ENCODE measurements at regions not wholly inside any gene's neighbourhood (a gene's known extent, or its start where the extent isn't known, plus 50 kb on each side); places are given as distances from the start of the nearest gene placed in this dataset.

DNA sequence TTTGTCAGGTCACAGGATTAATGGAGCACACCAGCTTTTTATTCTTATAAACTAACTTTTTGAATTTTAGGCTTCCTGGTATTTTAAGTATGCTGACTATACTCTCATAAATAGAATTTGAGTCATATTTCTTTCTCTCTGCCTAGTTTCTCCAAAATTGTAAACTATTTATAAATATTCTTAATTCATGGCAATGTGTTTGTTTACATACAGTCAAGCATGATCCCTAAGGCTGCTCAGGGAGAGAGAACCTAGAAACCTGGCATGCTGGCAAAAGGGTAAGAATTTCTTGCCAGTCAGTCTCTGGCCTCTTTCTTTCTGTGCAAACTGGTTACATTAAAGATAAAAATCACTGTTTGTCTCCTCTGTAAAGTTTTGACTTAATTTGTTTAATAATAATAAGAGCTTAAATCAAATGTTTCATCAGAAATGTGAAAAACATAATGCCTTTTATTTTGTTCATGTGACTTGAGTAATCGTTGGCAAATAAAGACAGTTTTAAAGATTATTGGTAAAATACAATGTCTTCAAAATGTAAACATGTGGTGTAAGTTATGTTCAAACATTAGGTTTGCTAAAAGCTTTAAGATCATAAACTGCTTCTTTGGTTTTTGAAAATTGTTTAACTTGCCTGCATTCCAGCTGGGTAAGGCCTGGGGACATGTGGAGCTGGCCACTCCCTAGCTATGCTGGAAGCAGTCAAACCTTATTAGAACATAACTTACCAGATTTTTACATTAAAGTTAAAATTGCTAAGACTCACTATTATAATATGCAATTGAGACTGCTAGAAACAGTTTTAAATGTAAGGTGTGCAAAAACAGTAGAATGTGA is 1401.7 kb downstream of the NCAM2 start:
- Mint-ChIP-seq H3K4me3 (no peak overlapping the region), H3K36me3 (no peaks in the 10 kb centered on the region), H3K9me3 (peaks cover 1% of the 10 kb centered on the region), H3K27ac (no peak overlapping the region), H3K4me1 (no peaks in the 10 kb centered on the region), H3K27me3 (no peaks in the 10 kb centered on the region)
- DNase-seq = no peak
- CTCF ChIA-PET = no interaction called here

DNA sequence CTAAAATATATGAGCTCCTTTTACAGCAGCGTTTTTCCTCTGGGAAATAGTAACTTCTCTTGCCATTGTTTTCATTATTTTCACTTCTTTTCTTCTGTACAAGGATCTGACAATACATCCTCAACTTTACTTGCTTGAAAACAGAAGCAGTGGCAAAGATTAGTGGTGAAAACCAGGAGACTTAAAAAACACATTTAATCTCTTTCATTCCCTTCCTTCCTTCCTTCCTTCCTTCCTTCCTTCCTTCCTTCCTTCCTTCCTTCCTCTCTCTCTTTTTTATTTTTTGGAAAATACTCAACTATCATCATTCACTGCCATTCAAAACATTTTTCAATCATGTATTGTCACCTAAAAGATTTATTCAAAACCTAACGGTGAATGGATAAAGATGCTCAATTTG is 1411.4 kb downstream of the NCAM2 start:
- Mint-ChIP-seq H3K4me1 (no peaks in the 10 kb centered on the region), H3K36me3 (no peaks in the 10 kb centered on the region), H3K27me3 (no peaks in the 10 kb centered on the region), H3K9me3 (peaks cover 6% of the 10 kb centered on the region), H3K27ac (no peak overlapping the region), H3K4me3 (no peak overlapping the region)
- DNase-seq = no peak
- CTCF ChIA-PET = no interaction called here

DNA sequence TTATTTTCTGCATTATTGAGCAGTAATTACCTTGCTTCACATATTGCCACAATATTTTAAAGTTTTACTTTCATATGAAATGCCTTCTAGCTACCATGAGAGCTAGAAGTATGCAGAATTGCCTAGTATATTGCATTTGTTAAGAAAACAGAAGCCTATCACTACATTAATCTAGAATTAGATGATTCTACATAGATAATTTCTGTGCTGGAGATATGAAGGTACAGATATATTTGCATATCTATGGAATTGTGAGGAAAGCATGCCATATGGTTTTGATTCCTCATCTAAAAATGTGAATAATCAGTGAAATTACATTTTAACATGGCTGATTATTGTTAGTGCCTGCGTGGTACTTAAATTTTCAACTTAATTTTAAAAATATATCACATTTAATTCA is 1418.3 kb downstream of the NCAM2 start:
- H3K9me3 Mint-ChIP-seq = no peaks in the 10 kb centered on the region
- H3K4me1 Mint-ChIP-seq = peaks cover 7% of the 10 kb centered on the region
- no peaks in the 10 kb centered on the region for H3K27me3 Mint-ChIP-seq
- CTCF ChIA-PET = interaction anchor here (0.7 kb wide), 1 partner anchor 11 kb away, joined by 3 read pairs; no protein-coding TSS in a partner anchor
- H3K27ac Mint-ChIP-seq = no peak overlapping the region
- no peaks in the 10 kb centered on the region for H3K36me3 Mint-ChIP-seq
- H3K4me3 Mint-ChIP-seq = no peak overlapping the region
- no peak for DNase-seq

DNA sequence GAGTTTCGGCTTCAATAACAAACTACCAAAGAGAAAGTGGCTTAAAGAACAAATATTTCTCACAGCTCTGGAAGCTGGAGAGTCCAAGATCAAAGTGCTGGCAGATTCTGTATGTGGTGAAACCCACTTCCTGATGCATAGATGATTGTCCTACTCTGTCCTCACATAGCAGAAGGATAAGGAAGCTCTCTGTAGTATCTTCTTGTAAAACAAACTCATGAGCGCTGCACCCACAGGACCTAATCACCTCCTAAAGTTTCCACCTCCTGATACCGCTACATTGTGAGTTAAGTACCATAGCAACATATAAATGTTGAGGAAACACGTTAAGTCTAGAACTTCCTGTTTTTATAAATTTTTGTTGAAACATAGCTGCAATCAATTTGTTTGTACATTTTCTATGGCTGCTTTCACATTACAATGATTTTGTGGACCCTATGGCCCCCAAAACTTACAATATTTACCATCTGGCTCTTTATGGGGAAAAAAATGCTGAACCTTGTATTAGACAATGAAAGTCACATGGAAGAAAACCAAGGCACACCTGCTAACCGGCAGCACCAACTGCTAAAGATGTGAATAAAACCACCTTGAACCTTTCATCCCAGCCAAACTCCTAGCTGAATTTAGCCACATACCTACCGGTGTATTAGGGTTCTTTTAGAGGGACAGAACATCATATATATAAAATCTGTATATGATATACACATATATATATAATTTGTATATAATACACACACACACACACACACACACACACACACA is 1423.4 kb downstream of the NCAM2 start:
- CTCF ChIA-PET = no interaction called here
- peaks cover 10% of the 10 kb centered on the region for H3K4me1 Mint-ChIP-seq
- no peaks in the 10 kb centered on the region for H3K27me3 Mint-ChIP-seq
- no peaks in the 10 kb centered on the region for H3K36me3 Mint-ChIP-seq
- DNase-seq = peak; percentile 25
- no peak overlapping the region for H3K4me3 Mint-ChIP-seq
- H3K27ac Mint-ChIP-seq = no peak overlapping the region
- H3K9me3 Mint-ChIP-seq = no peaks in the 10 kb centered on the region

DNA sequence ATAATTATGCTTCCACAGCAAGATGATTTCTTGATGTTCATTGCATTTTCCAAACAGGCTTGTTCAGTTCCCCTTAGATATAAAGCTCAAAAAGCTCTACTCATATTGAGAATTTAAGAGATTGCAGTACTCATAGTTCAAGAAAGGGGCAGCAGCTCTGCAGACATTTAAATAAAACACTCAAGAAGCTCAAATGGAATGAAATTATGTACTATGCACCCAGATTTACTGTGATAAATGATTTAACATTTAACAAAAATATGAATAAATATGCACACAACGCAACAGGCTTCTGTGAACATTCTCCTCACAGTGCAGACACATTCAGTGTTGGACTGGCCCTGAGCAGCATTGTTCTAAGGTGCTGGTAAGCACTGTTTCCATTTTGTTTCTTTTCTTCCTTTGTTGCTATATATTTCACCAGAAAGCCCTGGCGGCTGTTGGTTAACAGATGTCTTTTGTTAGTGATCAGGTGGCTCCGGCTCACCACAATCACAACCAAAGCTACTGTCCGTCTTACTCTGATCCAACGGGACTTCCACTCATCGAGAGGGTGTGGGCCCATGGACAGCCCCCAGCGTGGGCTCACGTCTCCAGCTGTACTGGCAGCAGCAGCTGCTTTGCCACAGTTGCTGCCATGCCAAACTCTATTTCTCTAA is 1440.3 kb downstream of the NCAM2 start:
- Mint-ChIP-seq H3K27me3 (no peaks in the 10 kb centered on the region), H3K9me3 (peaks cover 4% of the 10 kb centered on the region), H3K4me3 (no peak overlapping the region), H3K27ac (no peak overlapping the region), H3K36me3 (no peaks in the 10 kb centered on the region), H3K4me1 (no peaks in the 10 kb centered on the region)
- DNase-seq = no peak
- CTCF ChIA-PET = interaction anchor here (0.6 kb wide), 1 partner anchor 33 kb away, joined by 3 read pairs; no protein-coding TSS in a partner anchor

DNA sequence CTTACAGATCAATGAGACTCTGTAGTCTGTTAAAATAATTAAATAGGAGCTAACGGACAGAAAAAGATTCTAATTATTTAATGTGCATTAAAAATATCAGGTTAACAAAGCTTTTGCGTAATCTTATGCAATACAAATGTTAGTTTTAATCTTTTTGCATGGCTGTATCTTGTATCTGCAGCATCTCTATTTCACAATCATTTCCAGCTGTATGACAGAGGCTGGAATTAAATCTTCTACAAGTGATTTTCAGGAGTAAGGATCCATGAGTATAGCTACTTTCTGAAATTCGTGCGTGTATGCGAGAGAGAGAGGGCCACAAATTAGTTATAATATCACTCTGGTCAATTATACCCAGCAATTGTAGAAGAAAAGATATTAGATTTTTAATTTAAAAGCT is 1446.8 kb downstream of the NCAM2 start:
- no peak for DNase-seq
- CTCF ChIA-PET = no interaction called here
- no peak overlapping the region for H3K4me3 Mint-ChIP-seq
- no peaks in the 10 kb centered on the region for H3K4me1 Mint-ChIP-seq
- H3K27me3 Mint-ChIP-seq = no peaks in the 10 kb centered on the region
- peaks cover 2% of the 10 kb centered on the region for H3K9me3 Mint-ChIP-seq
- no peak overlapping the region for H3K27ac Mint-ChIP-seq
- H3K36me3 Mint-ChIP-seq = no peaks in the 10 kb centered on the region

DNA sequence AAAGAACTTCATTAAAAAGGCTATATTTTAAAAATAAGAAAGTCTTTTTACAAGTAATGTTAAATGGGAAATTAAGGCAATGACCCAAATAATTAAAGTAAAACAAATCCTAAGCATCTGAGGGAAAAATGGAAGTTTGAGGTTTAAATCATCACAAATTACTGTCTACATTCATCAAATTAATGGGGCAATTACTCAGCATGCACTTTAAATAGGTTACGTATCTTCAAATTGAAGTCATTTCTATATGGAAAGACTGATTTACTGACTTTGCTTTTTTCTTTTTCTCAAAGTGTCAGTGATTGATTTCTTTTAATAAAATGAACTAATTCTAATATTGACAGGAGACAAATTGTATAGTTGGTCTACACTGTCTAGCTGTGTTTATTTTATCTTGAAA is 1452.3 kb downstream of the NCAM2 start:
- no peak for DNase-seq
- H3K4me3 Mint-ChIP-seq = no peak overlapping the region
- H3K27me3 Mint-ChIP-seq = no peaks in the 10 kb centered on the region
- H3K36me3 Mint-ChIP-seq = no peaks in the 10 kb centered on the region
- peaks cover 2% of the 10 kb centered on the region for H3K9me3 Mint-ChIP-seq
- CTCF ChIA-PET = no interaction called here
- H3K4me1 Mint-ChIP-seq = no peaks in the 10 kb centered on the region
- no peak overlapping the region for H3K27ac Mint-ChIP-seq

DNA sequence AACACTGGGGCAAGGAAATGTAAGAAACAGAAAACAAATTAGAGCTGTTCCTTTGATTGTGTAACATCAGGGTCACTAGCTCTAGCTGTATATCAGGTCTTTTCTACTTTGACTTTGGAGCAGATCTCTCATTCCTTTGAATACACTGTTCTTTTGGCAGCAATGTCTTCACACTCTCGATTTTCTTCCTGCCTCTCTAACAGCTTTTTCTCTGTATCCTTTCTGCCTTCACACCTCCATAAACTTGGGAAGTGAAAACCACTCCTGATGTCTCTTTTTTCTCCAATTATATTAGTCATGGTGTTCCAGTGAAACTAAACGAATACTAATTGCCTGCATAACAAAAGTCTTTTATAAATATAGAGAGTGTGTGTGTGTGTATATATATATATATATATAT is 1458.0 kb downstream of the NCAM2 start:
- H3K4me3 Mint-ChIP-seq = no peak overlapping the region
- H3K36me3 Mint-ChIP-seq = no peaks in the 10 kb centered on the region
- no peak for DNase-seq
- H3K27me3 Mint-ChIP-seq = no peaks in the 10 kb centered on the region
- no peaks in the 10 kb centered on the region for H3K4me1 Mint-ChIP-seq
- H3K9me3 Mint-ChIP-seq = peaks cover 2% of the 10 kb centered on the region
- CTCF ChIA-PET = no interaction called here
- H3K27ac Mint-ChIP-seq = no peak overlapping the region

DNA sequence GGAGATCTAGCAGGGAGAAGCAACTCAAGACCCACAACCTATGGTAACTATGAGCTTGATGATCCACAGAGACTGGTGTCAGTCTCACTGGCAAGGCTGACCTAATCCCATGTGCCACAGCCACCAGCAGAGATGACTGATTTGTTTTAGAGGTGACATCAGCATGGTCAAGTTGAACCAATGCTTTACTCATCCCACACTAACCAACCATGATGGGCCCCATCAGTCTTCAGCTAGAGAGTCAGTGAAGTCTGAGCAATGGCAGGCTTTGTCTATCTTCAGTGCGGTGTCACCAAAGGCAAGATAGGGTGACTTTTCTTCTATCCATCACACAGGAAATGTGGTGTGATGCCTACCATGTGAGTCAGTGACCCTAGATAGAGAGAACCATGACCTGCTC is 1470.7 kb downstream of the NCAM2 start:
- no peak overlapping the region for H3K27ac Mint-ChIP-seq
- no peak for DNase-seq
- H3K4me3 Mint-ChIP-seq = no peak overlapping the region
- H3K27me3 Mint-ChIP-seq = no peaks in the 10 kb centered on the region
- H3K36me3 Mint-ChIP-seq = no peaks in the 10 kb centered on the region
- H3K9me3 Mint-ChIP-seq = peaks cover 2% of the 10 kb centered on the region
- CTCF ChIA-PET = no interaction called here
- H3K4me1 Mint-ChIP-seq = no peaks in the 10 kb centered on the region

DNA sequence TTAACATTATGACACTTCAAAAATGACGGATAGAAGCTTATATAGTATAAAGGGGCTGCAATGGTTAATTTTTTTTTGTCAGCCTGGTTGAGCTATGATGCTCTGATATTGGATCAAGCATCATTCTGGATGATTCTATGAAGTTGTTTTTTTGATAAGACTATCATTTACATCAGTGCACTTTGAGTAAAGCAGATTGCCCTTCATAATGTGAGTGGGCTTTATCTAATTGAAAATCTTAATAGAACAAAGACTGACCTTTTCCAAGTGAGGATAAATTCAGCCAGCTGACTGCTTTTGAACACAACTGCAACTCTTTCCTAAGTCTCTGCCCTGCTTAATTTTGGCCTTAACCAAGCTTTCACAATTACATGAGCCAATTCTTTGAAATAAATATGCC is 1476.2 kb downstream of the NCAM2 start:
- Mint-ChIP-seq H3K27ac (no peak overlapping the region), H3K9me3 (no peaks in the 10 kb centered on the region), H3K36me3 (no peaks in the 10 kb centered on the region), H3K4me1 (no peaks in the 10 kb centered on the region), H3K4me3 (no peak overlapping the region), H3K27me3 (no peaks in the 10 kb centered on the region)
- no peak for DNase-seq
- CTCF ChIA-PET = interaction anchor here (0.6 kb wide), 1 partner anchor 1811 kb away, joined by 3 read pairs; no protein-coding TSS in a partner anchor

DNA sequence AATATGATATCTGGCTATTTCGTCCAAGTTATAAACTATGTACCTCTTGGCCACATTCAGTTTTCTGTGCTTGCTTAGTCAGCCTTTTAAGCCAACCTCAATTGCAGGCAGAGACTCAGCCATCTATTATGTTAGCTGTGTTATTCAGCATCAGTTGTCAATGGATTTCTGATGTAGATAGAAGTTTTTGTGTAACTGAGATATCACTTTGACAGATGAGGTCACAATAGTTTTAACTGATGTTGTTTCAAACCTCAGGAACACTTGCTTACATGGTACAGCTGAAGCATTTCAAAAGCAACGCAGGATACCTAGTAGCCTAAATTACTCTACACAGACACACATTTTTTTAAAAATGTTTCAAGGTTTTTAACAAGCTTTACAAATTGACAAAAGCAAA is 1478.0 kb downstream of the NCAM2 start:
- no peak overlapping the region for H3K4me3 Mint-ChIP-seq

DNA sequence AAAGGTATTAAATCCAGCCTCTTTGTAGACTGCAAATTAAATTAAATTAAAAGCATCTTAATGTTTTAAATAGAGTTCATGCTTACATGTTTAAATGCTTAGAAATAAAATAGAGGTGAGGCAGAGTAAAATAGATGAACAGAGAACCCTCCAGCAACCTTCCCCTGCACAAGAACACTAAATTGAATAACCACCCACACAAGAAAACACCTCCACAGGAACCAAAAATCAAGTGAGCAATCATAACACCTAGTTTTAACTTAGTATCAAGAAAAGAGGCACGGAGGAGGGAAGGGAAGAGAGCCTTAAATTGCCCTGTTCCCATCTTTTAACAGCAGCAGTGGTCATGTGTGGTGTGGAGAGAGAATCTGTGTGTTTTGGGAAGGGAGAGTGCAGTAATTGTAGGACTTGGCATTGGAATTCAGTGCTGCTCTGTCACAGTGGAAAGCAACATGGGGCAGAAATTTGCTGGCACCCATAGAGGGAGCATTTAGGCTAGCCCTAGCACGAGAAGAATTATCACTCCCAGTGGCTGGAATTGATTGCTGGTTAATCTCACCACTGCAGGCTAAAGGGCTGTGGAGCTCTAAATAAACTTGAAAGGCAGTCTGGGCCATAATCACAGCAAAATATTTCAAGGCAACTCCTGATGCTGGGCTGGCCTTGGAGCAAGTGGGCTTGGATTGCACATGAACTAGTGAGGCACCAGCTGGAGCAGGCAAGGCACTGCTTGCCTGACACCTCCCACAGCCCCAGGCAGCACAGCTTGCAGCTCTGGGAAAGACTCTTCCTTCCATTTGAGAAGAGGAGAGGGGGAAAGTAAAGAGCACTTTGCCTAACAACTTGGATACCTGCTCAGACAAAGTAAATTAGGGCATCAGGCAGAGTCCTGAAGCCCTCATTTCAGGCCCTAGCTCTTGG is 1478.8 kb downstream of the NCAM2 start:
- peaks cover 2% of the 10 kb centered on the region for H3K9me3 Mint-ChIP-seq

More for the DNA sequence above, 1478.0 kb downstream of the NCAM2 start:
- Mint-ChIP-seq H3K27ac (no peak overlapping the region), H3K9me3 (peaks cover 2% of the 10 kb centered on the region), H3K36me3 (no peaks in the 10 kb centered on the region), H3K4me1 (no peaks in the 10 kb centered on the region), H3K27me3 (no peaks in the 10 kb centered on the region)
- DNase-seq = no peak
- CTCF ChIA-PET = no interaction called here

DNA sequence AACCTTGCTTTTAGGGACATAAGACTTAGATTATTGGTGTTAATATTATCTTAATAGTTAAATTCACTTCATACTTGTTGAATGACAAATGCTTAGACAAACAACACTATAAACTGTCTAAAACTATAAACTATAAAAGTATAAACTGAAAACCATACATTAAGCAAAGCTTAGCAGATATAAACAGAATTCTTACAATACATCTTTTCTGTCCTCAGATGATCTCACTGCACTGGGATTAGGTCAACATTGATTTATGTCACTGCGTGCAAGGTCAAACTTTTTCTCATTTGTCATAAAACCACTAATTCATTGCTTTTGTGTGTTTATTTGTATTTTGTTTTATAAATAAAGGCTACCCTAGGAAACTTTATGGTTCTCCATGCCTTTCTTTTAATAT is 1491.8 kb downstream of the NCAM2 start:
- no peak for DNase-seq
- Mint-ChIP-seq H3K4me3 (no peak overlapping the region), H3K27ac (no peak overlapping the region), H3K36me3 (no peaks in the 10 kb centered on the region), H3K4me1 (no peaks in the 10 kb centered on the region), H3K27me3 (no peaks in the 10 kb centered on the region), H3K9me3 (no peaks in the 10 kb centered on the region)
- CTCF ChIA-PET = no interaction called here

More for the DNA sequence above, 1478.8 kb downstream of the NCAM2 start:
- CTCF ChIA-PET = no interaction called here
- Mint-ChIP-seq H3K4me1 (no peaks in the 10 kb centered on the region), H3K27ac (no peak overlapping the region), H3K4me3 (no peak overlapping the region), H3K36me3 (no peaks in the 10 kb centered on the region), H3K27me3 (no peaks in the 10 kb centered on the region)
- DNase-seq = no peak

DNA sequence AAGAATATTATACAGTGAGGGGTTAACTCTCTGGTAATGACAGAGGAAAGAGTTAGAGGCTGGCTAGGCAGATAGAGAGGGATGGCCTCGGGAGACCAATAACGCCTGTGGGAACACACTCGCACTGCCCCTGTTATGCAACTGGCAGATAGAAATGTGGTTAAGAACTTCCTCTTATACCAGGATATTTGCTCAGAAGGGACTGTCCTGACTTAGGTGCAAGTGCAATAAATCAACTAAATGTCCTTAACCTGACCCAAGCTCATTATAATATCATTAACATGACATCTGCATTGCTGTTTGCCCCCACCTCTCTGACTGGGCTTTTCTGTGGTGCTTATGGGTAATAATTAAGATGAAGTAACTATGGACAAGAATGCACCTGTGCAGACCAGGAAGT is 1518.0 kb downstream of the NCAM2 start:
- CTCF ChIA-PET = no interaction called here
- DNase-seq = no peak
- Mint-ChIP-seq H3K4me1 (no peaks in the 10 kb centered on the region), H3K36me3 (no peaks in the 10 kb centered on the region), H3K27me3 (no peaks in the 10 kb centered on the region), H3K9me3 (peaks cover 7% of the 10 kb centered on the region), H3K4me3 (no peak overlapping the region), H3K27ac (no peak overlapping the region)

Measured in activated naive CD4-positive, alpha-beta T cell treated with anti-CD3 and anti-CD28 coated beads, Interleukin-2, amount 10 ng/mL, durations not matched to agents 7 days and 5 days (primary cell).